ENCODE measurements at regions not wholly inside any gene's neighbourhood (a gene's known extent, or its start where the extent isn't known, plus 50 kb on each side); places are given as distances from the start of the nearest gene placed in this dataset.

- no peak for ATAC-seq
- Histone ChIP-seq H3K4me3 (no peak overlapping the region), H3K27me3 (no peaks in the 10 kb centered on the region), H3K27ac (no peak overlapping the region), H3K4me1 (no peaks in the 10 kb centered on the region), H3K36me3 (no peaks in the 10 kb centered on the region), H3K9me3 (peaks cover 0 to 5% (median 0%) of the 10 kb centered on the region in 3 donors)
- WGBS, 2 donors (ENCODE audit: low coverage in 1 of 2) = 57 to 70% methylated on average over 5 of the region's 5 CpGs
- TF ChIP-seq POLR2A (IDR thresholded peaks at IDR 0.05) = no peak
- no peak for TF ChIP-seq POLR2AphosphoS5 (IDR thresholded peaks at IDR 0.05)
- TF ChIP-seq CTCF (IDR thresholded peaks at IDR 0.05) = no peak
- no peak for TF ChIP-seq EP300 (IDR thresholded peaks at IDR 0.05)
Observed at GRCh38 chr12:41635626-41636364, 447.7 kb downstream of the PDZRN4 start.

- 71% methylated on average over 1 to 4 of the region's 4 CpGs for WGBS, 2 donors (ENCODE audit: low coverage in 1 of 2)
- Histone ChIP-seq H3K9me3 (peaks cover 0 to 12% (median 0%) of the 10 kb centered on the region in 3 donors), H3K4me1 (no peaks in the 10 kb centered on the region), H3K36me3 (no peaks in the 10 kb centered on the region), H3K27ac (no peak overlapping the region), H3K4me3 (no peak overlapping the region), H3K27me3 (no peaks in the 10 kb centered on the region)
- no peak for ATAC-seq
- TF ChIP-seq POLR2A (IDR thresholded peaks at IDR 0.05) (no peak), POLR2AphosphoS5 (IDR thresholded peaks at IDR 0.05) (no peak)
Observed at GRCh38 chr12:41634091-41634490, 446.0 kb downstream of the PDZRN4 start.

GRCh38 chr12:41629611-41630010 is 441.5 kb downstream of the PDZRN4 start:
- Histone ChIP-seq H3K9me3 (peaks cover 0 to 24% (median 0%) of the 10 kb centered on the region in 3 donors), H3K4me1 (no peaks in the 10 kb centered on the region), H3K4me3 (no peak overlapping the region), H3K36me3 (no peaks in the 10 kb centered on the region), H3K27me3 (no peaks in the 10 kb centered on the region), H3K27ac (no peak overlapping the region)
- WGBS, 2 donors (ENCODE audit: low coverage in 1 of 2) = 100% methylated on average over 1 of the region's 1 CpG
- ATAC-seq = no peak
- TF ChIP-seq CTCF (IDR thresholded peaks at IDR 0.05) (no peak), POLR2A (IDR thresholded peaks at IDR 0.05) (no peak), POLR2AphosphoS5 (IDR thresholded peaks at IDR 0.05) (no peak), EP300 (IDR thresholded peaks at IDR 0.05) (no peak)

- TF ChIP-seq POLR2AphosphoS5 (IDR thresholded peaks at IDR 0.05) (no peak), EP300 (IDR thresholded peaks at IDR 0.05) (no peak), POLR2A (IDR thresholded peaks at IDR 0.05) (no peak), CTCF (IDR thresholded peaks at IDR 0.05) (no peak)
- Histone ChIP-seq H3K27ac (no peak overlapping the region), H3K9me3 (peaks cover 0 to 24% (median 0%) of the 10 kb centered on the region in 3 donors)
Observed at GRCh38 chr12:41627476-41627875, 439.4 kb downstream of the PDZRN4 start.

GRCh38 chr12:41624571-41624970 is 436.5 kb downstream of the PDZRN4 start:
- Histone ChIP-seq H3K4me3 (no peak overlapping the region), H3K36me3 (no peaks in the 10 kb centered on the region), H3K4me1 (no peaks in the 10 kb centered on the region), H3K9me3 (peaks cover 0 to 12% (median 0%) of the 10 kb centered on the region in 3 donors), H3K27ac (no peak overlapping the region), H3K27me3 (no peaks in the 10 kb centered on the region)
- TF ChIP-seq POLR2A (IDR thresholded peaks at IDR 0.05) (no peak), EP300 (IDR thresholded peaks at IDR 0.05) (no peak), POLR2AphosphoS5 (IDR thresholded peaks at IDR 0.05) (no peak), CTCF (IDR thresholded peaks at IDR 0.05) (no peak)
- WGBS, 2 donors (ENCODE audit: low coverage in 1 of 2) = 0 to 40% methylated on average over 1 of the region's 1 CpG
- no peak for ATAC-seq

More at GRCh38 chr12:41627476-41627875, 439.4 kb downstream of the PDZRN4 start:
- no peak for ATAC-seq
- H3K36me3 ChIP-seq = no peaks in the 10 kb centered on the region
- 59 to 68% methylated on average over 5 of the region's 5 CpGs for WGBS, 2 donors (ENCODE audit: low coverage in 1 of 2)
- H3K4me1 ChIP-seq = no peaks in the 10 kb centered on the region
- no peak overlapping the region for H3K4me3 ChIP-seq
- no peaks in the 10 kb centered on the region for H3K27me3 ChIP-seq

Small RNAs in the stretch of these regions (small RNA-seq; reads per million reads assigned to genes)
- 0 reads per million in 4 donors for gene RNA5SP360

All from gastroesophageal sphincter (tissue), 4 donors.